ENCODE measurements at regions not wholly inside any gene's neighbourhood (a gene's known extent, or its start where the extent isn't known, plus 50 kb on each side); places are given as distances from the start of the nearest gene placed in this dataset.
A peak's percentile ranks its signal among the peaks of the same experiment; 100 is the strongest.

DNA sequence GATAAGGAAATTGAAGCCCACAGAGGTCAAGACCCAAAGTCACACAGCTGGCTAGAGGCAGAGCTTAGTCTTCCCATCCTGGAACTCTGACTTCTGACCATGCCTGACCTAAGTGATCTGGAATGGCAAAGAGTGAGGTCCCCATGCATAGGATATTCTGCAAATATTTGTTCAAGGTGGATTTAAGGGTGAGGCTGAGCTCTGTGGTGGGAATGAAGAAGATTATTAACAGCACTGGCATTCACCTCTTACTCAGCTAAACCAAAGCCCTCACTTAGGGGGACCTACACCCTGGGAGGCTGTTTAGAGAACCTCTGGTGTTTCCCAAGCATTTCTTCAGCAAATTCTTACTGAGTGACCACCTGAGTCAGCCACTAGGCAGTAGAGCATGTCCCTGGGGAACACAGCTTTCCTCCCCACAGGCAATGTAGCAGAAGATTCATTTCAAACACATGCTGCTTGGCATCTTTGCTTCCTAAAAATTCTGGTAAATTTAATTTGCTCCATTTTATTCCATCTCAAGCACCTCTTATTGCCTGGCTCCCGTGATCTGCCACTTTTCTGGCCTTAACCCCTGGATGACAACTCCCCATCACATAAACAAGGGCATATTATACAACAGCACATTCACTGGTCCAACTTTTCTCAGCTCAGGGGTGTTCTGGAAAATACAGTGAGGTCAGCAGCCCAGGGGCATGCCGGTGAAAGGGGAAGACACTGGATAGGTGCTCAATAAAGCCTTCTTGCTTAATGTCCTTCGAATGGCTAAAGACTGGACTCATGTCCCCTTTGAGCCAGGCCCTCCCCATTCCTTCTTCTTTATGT is 176.0 kb downstream of the ABHD5 start:
- DNase-seq (ENCODE audit: low read depth) = peak; percentile 91

GRCh38 chr3:43867436-43868072 is 176.8 kb downstream of the ABHD5 start:
- peak; percentile 80 for DNase-seq (ENCODE audit: low read depth)

GRCh38 chr3:43869491-43869890 is 178.8 kb downstream of the ABHD5 start:
- peak; percentile 67 for DNase-seq (ENCODE audit: low read depth)

- peak; percentile 85 for DNase-seq (ENCODE audit: low read depth)
Measured at GRCh38 chr3:43870120-43870519, 179.4 kb downstream of the ABHD5 start.

DNA sequence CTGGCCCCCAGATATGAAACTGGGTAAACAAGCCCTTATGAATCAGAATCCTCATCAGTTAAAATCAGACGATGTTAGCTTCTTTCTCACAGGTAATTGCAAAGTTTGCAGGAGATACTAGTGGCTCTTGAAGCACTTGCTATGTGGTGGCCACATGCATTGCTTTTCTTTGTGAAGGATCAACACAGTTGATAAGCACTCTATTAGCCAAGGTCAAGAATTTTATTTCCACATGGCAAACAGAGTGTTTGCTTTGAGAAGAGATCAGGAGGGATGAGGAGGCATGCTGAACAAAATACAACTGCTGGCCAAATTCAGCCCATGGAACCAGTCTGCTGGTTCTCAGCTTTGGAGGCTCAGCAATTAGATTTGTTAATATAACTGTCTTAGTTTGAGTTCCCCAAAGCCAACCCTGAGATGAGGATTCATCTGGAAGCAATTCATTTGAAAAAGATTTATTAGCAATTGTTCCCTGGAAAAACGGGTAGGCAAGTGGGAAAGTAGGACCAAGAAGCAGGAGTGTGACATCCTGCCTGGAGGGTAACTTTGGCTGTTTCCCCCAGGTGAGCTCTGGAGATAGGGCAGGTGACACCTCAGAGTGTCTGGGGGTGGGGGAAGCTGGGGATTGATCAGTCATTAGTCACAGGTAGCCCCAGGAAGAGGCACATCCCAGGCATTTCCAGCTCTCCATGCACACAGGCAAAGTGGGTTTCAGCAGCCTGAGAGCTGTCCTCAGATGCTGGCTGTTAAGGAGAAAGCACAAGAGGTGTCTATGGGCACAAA is 180.3 kb downstream of the ABHD5 start:
- DNase-seq (ENCODE audit: low read depth) = no peak

DNA sequence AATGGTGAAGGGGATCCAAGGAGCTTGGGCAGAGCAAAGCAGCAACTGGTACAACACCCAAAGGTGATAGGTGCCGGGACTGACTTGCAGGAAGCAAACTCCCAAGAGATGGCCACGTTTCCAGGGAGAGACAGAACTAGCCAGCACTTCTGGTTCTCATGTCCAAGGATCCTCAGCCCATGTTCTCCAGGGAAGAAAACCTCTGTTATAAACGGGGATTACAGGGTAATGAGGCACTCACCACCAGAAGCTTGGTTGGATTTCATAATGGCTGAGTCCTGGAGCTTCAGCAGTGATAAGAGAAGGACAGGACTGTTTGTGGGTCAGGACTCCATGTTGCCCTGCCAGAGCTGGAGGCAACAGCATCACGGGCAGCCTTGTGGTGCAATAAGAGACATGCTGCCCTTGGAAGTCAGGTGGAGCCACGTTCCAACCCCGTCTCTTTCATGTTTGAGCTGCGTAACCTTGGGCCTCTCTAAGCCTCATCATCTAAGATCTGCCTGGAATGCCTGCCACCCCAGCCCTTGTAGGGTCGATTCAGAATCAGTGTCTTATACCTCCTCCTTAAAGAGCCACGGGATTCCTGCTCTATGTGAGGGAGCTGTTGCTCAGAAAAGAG is 181.0 kb downstream of the ABHD5 start:
- no peak for DNase-seq (ENCODE audit: low read depth)

DNA sequence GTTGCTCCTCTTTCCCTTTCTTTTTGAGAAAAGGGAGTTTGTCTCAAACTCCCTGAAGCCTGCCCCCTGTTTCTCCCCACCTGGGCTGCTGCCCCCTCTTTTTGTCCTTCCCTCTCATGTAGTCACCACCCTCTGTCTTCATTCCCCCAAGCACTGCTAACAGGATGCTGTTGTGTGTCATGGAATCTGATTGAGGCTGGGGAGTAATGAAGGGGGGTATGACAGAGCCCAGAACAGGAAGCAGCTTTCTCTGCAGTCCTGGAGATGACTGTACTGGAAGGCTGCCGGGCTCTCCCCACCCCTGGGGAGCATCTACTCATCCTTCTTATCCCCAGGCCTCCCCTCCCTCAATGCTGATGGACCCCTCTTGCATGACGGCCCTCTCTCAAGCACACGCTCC is 181.6 kb downstream of the ABHD5 start:
- DNase-seq (ENCODE audit: low read depth) = peak; percentile 92

- peak; percentile 84 for DNase-seq (ENCODE audit: low read depth)
Measured at GRCh38 chr3:43872901-43873300, 182.2 kb downstream of the ABHD5 start.

- no peak for DNase-seq (ENCODE audit: low read depth)
Measured at GRCh38 chr3:43873723-43874122, 183.0 kb downstream of the ABHD5 start.

GRCh38 chr3:43874290-43874689 is 183.6 kb downstream of the ABHD5 start:
- DNase-seq (ENCODE audit: low read depth) = no peak

GRCh38 chr3:43874731-43875130 is 184.0 kb downstream of the ABHD5 start:
- DNase-seq (ENCODE audit: low read depth) = peak; percentile 18

GRCh38 chr3:43876648-43877047 is 185.9 kb downstream of the ABHD5 start:
- no peak for DNase-seq (ENCODE audit: low read depth)

DNA sequence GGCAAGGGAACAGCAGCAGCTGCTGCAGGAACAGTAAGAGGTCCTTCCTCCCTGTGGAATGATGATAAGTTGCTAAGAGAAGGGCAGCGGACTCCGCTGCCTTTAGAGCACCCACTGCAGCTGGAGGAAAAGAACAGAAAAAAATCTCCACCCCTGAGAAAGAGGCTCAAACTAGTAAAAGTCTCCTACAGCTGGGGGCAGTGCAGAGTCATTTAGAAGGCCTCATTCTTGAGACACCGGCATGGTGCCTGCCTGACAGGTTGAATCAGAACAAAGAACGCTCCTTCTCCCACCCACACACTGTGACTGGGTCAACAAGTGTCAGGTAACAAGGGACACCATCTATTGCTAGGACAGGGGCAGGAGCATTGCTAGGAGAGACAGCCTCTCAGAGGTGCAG is 188.4 kb downstream of the ABHD5 start:
- no peak for DNase-seq (ENCODE audit: low read depth)

- no peak for DNase-seq (ENCODE audit: low read depth)
Measured at GRCh38 chr3:43882976-43883680, 192.4 kb downstream of the ABHD5 start.

- no peak for DNase-seq (ENCODE audit: low read depth)
Measured at GRCh38 chr3:43883729-43884396, 193.1 kb downstream of the ABHD5 start.

- no peak for DNase-seq (ENCODE audit: low read depth)
Measured at GRCh38 chr3:43884581-43884980, 193.8 kb downstream of the ABHD5 start.

- DNase-seq (ENCODE audit: low read depth) = no peak
Measured at GRCh38 chr3:43885908-43886618, 195.3 kb downstream of the ABHD5 start.

DNA sequence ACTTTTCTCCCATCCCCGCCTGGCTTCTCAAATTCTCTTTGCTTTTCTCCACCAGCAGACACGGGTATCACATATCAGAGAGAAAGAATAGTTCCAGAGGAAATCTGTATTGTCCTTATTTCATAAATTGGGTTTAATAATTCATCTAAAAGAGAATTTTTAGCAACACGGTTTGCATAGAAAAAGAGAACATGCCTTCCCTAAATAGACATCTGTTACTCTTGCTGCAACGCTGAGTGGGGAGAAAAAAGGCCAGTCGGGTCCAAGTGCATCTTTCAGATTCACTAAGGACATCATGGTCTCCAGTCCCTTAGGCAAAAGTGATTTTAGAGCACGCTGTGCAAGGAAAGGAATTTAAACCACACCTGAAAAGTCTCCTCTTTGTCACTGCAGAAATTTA is 201.3 kb downstream of the ABHD5 start:
- DNase-seq (ENCODE audit: low read depth) = no peak

DNA sequence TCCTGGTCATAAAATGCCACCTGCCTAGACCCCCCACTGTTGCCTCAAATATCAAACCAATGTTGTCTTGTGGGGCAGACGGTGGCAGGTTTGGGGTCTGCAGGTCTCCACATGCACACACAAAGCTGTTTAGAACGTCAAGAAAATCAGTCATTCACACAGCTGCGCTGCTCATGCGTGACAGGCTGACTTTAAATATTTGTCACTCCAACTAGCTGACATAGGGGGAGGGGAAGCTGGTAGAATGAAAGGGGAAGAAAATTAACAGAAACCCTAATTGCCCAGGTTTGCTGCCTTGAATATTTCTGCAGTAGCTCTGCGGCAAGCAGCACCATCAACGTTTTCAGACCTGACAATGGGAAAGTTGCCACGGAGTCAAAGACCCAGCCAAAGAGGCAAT is 201.8 kb downstream of the ABHD5 start:
- no peak for DNase-seq (ENCODE audit: low read depth)

DNA sequence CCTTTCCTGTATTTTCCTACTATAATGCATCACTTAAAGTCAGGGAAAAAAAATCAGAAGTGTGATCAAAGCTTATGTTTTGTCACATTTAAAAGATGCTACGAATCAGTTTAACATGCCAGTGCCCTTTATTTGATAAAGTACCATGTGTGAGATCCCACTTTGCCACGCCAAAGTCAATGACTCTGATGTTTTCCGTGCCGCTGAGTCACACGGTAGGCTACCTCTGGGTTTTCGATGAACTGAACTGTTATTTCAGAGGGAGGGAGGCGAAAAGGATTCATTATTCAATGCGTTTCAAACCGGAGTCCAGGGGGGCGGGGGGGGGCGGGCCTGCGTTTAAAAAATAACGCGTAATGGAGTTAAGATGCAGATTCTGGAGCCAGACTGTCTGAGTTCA is 203.0 kb downstream of the ABHD5 start:
- DNase-seq (ENCODE audit: low read depth) = peak; percentile 55

All from RPMI7951 (cell line).